ENCODE measurements at regions not wholly inside any gene's neighbourhood (a gene's known extent, or its start where the extent isn't known, plus 50 kb on each side); places are given as distances from the start of the nearest gene placed in this dataset.
"Not testable (repeated sequence)": the region's sequence is repeated elsewhere in the genome, so short reads cannot be mapped to it uniquely, and the experiment has no call there.

DNA sequence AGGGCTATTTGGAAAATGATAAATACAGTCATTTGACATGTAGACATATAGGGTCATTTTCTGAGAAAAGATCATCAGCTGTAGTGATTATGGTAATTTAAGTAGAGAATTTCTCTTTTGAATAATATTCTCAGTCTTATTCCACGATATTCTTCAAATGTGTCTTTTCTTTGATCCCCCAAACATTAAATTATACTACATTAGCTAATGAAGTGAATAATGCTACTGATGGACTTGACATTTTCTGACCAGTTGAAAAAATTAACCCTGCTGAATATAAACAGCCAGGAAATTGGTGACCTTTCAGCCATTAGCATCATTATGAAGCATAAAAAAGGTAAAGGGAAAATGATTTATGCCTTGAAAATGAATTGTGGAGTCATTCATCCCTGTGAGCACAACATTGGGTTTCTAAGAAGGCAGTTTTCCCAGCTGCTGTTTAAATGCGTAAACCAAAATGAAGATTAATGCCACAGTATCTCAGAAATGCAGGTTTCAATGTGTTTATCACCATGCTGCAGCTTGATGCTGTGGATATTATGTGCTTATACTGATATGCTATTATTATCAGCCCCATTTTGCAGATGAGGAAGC is 489.1 kb downstream of the KCTD16 start:
- DNase-seq (ENCODE audit: low read depth), result no peak
- TF ChIP-seq, protein P1, sequence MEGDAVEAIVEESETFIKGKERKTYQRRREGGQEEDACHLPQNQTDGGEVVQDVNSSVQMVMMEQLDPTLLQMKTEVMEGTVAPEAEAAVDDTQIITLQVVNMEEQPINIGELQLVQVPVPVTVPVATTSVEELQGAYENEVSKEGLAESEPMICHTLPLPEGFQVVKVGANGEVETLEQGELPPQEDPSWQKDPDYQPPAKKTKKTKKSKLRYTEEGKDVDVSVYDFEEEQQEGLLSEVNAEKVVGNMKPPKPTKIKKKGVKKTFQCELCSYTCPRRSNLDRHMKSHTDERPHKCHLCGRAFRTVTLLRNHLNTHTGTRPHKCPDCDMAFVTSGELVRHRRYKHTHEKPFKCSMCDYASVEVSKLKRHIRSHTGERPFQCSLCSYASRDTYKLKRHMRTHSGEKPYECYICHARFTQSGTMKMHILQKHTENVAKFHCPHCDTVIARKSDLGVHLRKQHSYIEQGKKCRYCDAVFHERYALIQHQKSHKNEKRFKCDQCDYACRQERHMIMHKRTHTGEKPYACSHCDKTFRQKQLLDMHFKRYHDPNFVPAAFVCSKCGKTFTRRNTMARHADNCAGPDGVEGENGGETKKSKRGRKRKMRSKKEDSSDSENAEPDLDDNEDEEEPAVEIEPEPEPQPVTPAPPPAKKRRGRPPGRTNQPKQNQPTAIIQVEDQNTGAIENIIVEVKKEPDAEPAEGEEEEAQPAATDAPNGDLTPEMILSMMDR (IDR thresholded peaks at IDR 0.05; ENCODE audit: insufficient read depth, low read depth, low read length, missing control alignments), result no peak
- H3K4me3 ChIP-seq (ENCODE audit: low read depth, low read length), result no peak overlapping the region

DNA sequence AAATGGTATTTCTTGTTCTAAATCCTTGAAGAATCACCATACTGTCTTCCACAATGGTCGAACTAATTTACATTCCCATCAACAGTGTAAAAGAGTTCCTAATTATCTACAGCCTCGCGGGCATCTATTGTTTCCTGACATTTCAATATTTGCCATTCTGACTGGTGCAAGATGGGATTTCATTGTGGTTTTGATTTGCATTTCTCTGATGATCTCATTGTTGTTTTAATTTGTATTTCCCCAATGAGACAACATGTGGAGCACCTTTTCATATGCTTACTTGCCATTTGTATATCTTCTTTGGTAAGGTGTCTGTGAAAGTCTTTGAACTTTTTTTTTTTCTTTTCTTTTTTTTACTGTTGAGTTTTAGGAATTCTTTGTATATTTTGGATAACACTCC is 473.6 kb downstream of the KCTD16 start:
- no peak overlapping the region for H3K4me3 ChIP-seq (ENCODE audit: low read depth, low read length)
- no peak for DNase-seq (ENCODE audit: low read depth)
- TF ChIP-seq, protein P1 (IDR thresholded peaks at IDR 0.05; ENCODE audit: insufficient read depth, low read depth, low read length, missing control alignments), result no peak

- TF ChIP-seq, protein P1 (IDR thresholded peaks at IDR 0.05; ENCODE audit: insufficient read depth, low read depth, low read length, missing control alignments), result no peak
- no peak for DNase-seq (ENCODE audit: low read depth)
- no peak overlapping the region for H3K4me3 ChIP-seq (ENCODE audit: low read depth, low read length)
These were observed 468.1 kb downstream of the KCTD16 start for GRCh38 chr5:144638787-144639186.

GRCh38 chr5:144634138-144634537 is 463.5 kb downstream of the KCTD16 start:
- no peak for DNase-seq (ENCODE audit: low read depth)

DNA sequence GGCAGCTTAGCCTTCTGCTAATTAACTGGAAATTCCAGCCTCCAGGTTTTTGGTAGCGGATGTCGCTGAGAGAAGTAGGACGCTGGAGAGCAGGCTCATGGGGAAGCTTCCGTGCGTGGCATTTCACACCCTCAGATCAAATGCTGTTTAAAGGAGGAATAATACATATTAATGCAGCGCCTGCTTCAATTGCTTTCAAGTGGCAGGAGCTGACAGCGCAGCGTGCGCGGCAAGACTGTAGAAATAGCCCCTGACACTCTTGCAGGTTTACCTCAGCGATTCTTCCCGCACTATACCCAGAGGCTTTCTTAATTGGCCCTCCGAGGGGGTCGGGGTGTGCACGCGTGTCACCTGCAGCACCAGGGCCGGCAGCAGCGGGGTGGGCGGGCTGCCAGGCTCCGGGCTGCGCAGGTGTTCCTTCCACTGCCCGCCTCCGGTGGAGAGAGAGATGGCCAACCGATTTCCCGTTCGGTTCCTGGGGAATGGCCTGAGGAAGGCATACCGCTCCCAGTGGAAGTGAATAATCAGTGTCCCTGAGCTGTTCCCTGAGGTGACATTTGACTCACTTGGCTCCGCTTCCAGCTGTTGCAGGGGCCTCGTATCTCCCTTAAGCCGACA is 427.9 kb downstream of the KCTD16 start:
- H3K4me3 ChIP-seq (ENCODE audit: low read depth, low read length), result no peak overlapping the region
- no peak for DNase-seq (ENCODE audit: low read depth)
- TF ChIP-seq, protein P1 (IDR thresholded peaks at IDR 0.05; ENCODE audit: insufficient read depth, low read depth, low read length, missing control alignments), result no peak

More at GRCh38 chr5:144634138-144634537, 463.5 kb downstream of the KCTD16 start:
- H3K4me3 ChIP-seq (ENCODE audit: low read depth, low read length), result no peak overlapping the region
- TF ChIP-seq, protein P1 (IDR thresholded peaks at IDR 0.05; ENCODE audit: insufficient read depth, low read depth, low read length, missing control alignments), result no peak

DNA sequence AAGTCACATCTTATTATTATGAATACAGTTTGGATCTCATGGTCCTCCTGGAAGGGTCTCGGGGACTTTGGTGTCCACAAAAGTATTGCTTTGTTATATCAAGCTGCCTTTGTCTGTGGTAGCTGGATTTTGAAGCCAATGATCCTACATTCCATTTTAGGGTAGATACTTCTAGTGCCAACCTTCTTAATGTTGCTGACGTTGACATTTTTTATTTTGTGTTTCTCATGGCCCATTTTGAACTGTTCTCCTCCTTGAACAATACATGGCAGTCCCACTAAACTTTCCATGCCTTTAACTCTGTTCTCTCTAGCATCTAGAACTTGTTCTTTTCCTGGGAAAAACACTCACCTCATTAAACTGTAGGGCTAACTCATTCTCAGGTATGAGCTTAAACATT is 425.8 kb downstream of the KCTD16 start:
- DNase-seq (ENCODE audit: low read depth), result no peak
- TF ChIP-seq, protein P1 (IDR thresholded peaks at IDR 0.05; ENCODE audit: insufficient read depth, low read depth, low read length, missing control alignments), result no peak
- no peak overlapping the region for H3K4me3 ChIP-seq (ENCODE audit: low read depth, low read length)

DNA sequence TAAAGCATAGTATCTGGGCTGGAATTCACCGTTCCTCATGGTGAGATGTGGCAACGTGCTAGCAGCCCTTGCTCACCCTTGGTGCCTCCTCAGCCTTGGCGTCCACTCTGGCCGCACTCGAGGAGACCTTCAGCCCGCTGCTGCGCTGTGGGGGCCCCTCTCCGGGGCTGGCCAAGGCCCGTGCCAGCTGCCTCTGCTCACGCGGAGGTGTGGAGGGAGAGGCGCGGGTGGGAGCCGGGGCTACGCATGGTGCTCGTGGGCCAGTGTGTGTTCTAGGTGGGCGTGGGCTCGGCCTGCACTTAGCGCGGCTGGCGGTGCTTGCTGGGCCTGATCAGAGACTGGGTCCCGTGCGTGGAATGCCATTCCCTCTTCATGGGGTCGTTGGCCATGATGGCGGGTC is 424.2 kb downstream of the KCTD16 start:
- no peak overlapping the region for H3K4me3 ChIP-seq (ENCODE audit: low read depth, low read length)
- TF ChIP-seq, protein P1 (IDR thresholded peaks at IDR 0.05; ENCODE audit: insufficient read depth, low read depth, low read length, missing control alignments), result no peak
- no peak for DNase-seq (ENCODE audit: low read depth)

DNA sequence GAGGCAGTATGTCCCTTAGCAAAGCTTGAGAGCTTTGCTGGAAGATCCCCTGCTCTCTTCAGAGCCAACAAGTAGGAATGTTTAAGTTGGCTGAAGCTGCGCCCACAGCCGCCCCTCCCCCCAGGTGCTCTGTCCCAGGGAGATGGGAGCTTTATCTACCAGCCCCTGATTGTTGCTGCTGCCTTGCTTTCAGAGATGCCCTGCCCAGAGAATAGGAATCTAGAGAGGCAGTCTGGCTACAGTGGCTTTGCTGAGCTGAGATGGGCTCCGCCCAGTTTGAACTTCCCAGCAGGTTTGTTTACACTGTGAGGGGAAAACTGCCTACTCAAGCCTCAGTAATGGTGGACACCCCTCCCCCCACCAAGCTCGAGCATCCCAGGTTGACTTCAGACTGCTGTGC is 423.6 kb downstream of the KCTD16 start:
- not testable (repeated sequence) for DNase-seq (ENCODE audit: low read depth); H3K4me3 ChIP-seq (ENCODE audit: low read depth, low read length)
